ENCODE measurements at regions not wholly inside any gene's neighbourhood (a gene's known extent, or its start where the extent isn't known, plus 50 kb on each side); places are given as distances from the start of the nearest gene placed in this dataset.

GRCh38 chr1:29937356-29937755 lies 701.0 kb downstream of the PTPRU start (continued):
- TF ChIP-seq ZZZ3 (IDR thresholded peaks at IDR 0.05; ENCODE audit: control insufficient read depth, insufficient read length, low read depth): no peak
- TF ChIP-seq PBX3 (IDR thresholded peaks at IDR 0.05; ENCODE audit: insufficient replicate concordance, low read depth, low read length): no peak
- TF ChIP-seq MEF2A (IDR thresholded peaks at IDR 0.05; ENCODE audit: insufficient read depth, low read depth, low read length): no peak
- TF ChIP-seq TAF1 (IDR thresholded peaks at IDR 0.05; ENCODE audit: borderline replicate concordance, low read depth, low read length): no peak
- no peak for TF ChIP-seq CREB1 (IDR thresholded peaks at IDR 0.05; ENCODE audit: low read depth)
- TF ChIP-seq MAX (IDR thresholded peaks at IDR 0.05; ENCODE audit: low read depth, low read length): no peak
- no peak for TF ChIP-seq GABPA (IDR thresholded peaks at IDR 0.05; ENCODE audit: low read depth)
- TF ChIP-seq HSF1 (IDR thresholded peaks at IDR 0.05; ENCODE audit: low read depth, low read length): no peak

GRCh38 chr1:29936031-29936544 lies 699.8 kb downstream of the PTPRU start:
- Histone ChIP-seq H3K27me3 (replicated peaks in 1 of 2; ENCODE audit: control insufficient read depth in 2 of 2, insufficient read depth in 2 of 2, low read length in 1 of 2) (peaks cover 1 to 2% of the 10 kb centered on the region in 2 experiments; a peak in 3 of 4 replicates), H3K27ac (ENCODE audit: control insufficient read depth, insufficient read depth) (no peak overlapping the region), H3K4me1 (ENCODE audit: control insufficient read depth, insufficient read depth, low read length) (no peaks in the 10 kb centered on the region), H3K9me3 (replicated peaks; ENCODE audit: control insufficient read depth, insufficient read depth, low read length) (no peaks in the 10 kb centered on the region), H3K4me3 (no peak overlapping the region), H3K9ac (ENCODE audit: control insufficient read depth, insufficient read depth, low read length) (no peak overlapping the region), H3K4me2 (ENCODE audit: control insufficient read depth, insufficient read depth) (no peak overlapping the region), H4K20me1 (ENCODE audit: control insufficient read depth, insufficient read depth) (no peaks in the 10 kb centered on the region), H3K79me2 (ENCODE audit: control insufficient read depth, insufficient read depth, low read length) (no peaks in the 10 kb centered on the region), H2AFZ (ENCODE audit: control insufficient read depth, low read depth, low read length) (no peak overlapping the region), H3K36me3 (ENCODE audit: control insufficient read depth in 2 of 2, insufficient read depth in 2 of 2, low read length in 1 of 2) (no peaks in the 10 kb centered on the region)
- WGBS (ENCODE audit: insufficient coverage, insufficient replicate concordance, low lambda C conversion rate, missing lambda C conversion rate): 50% methylated on average over 7 of the region's 7 CpGs
- FAIRE-seq: no peak
- no TSS peak for BruUV-seq (replicated peaks)
- no peak for ATAC-seq
- intact Hi-C loops (cut with micrococcal nuclease; ENCODE audit: unreplicated experiment) (no loop called here), in situ Hi-C loops (cut with MboI) (no loop called here)
- no peak for DNase-seq (ENCODE audit: low read depth, low spot score)
- TF ChIP-seq SIN3A (IDR thresholded peaks at IDR 0.05; ENCODE audit: low read depth, low read length) (no peak), MYB (IDR thresholded peaks at IDR 0.05; ENCODE audit: borderline replicate concordance, low read depth, low read length) (no peak), KLF5 (IDR thresholded peaks at IDR 0.05; ENCODE audit: partially characterized antibody) (no peak), RCOR1 (conservative IDR thresholded peaks at IDR 0.05; ENCODE audit: low read depth, low read length) (no peak), POLR2A (IDR thresholded peaks at IDR 0.05; ENCODE audit: low read depth, low read length) (no peak), NBN (IDR thresholded peaks at IDR 0.05) (no peak)
- ChIA-PET CTCF (no interaction called here), SMC1A (ENCODE audit: uncharacterized antibody, unreplicated experiment) (no interaction called here), RAD21 (ENCODE audit: unreplicated experiment) (no interaction called here), POLR2A (no interaction called here)
